GM19240 (cell line): ENCODE measurements at regions not wholly inside any gene's neighbourhood (a gene's known extent, or its start where the extent isn't known, plus 50 kb on each side); places are given as distances from the start of the nearest gene placed in this dataset.
"Not testable (repeated sequence)": the region's sequence is repeated elsewhere in the genome, so short reads cannot be mapped to it uniquely, and the experiment has no call there.

Experiments used
- DNase-seq: peaks from one replicate; pipeline ENCODE4 v3.0.0; 2011; ENCODE audit warnings: low spot score; ENCODE audit not compliant: insufficient read length

DNA sequence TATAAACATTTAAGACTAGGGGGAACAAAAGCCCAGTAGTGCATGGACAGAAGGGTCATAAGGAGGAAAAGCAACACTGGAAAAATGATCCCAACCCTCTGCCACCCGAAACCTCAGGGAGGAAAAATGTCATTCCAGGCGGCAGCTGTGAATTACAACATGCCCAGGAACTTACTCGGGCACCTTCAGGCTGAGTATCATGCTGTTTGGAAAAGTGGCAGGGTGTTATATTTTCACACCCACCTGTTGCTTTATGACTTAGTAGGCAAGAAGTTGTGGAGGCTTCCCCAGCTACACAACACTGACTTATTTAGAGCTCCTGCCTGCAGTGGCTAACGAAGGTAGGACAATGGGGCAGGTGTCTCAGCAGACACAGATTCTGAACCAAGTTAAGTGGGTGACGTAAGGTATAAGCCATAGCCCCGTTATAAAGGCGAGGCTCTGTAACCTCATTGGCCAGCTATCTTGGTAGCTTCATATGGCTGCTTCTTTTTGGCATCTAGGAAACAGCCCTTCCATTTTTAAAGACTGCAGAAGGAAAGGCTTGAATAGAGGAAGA lies 96.1 kb upstream of the IFNG-AS1 start:
- DNase-seq = no peak

DNA sequence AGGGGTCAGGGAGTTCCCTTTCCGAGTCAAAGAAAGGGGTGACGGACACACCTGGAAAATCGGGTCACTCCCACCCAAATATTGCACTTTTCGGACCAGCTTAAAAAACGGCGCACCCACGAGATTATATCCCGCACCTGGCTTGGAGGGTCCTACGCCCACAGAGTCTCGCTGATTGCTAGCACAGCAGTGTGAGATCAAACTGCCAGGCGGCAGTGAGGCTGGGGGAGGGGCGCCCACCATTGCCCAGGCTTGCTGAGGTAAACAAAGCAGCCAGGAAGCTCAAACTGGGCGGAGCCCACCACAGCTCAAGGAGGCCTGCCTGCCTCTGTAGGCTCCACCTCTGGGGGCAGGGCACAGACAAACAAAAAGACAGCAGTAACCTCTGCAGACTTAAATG lies 88.8 kb upstream of the IFNG-AS1 start:
- DNase-seq = not testable (repeated sequence)

DNA sequence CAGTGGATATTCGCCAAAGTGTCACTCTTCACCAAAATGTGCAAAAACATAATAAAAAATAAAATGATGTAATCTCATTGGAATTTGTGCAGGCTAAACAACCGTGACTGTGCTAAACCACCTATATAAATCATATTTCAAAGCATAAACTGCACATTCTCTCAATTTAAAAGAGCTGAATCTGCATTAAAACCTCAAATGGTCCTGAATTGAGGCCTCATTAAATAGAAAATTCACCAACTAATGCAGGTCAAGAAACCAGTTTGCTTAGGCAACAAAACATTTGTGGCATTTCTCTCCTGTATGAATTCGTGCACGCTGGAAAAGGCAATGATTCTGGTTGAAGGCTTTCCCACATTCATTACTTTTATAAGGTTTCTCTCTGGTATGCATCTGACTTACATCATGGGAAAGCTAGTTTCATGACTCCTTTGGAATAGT lies 80.1 kb upstream of the IFNG-AS1 start:
- DNase-seq = no peak

DNA sequence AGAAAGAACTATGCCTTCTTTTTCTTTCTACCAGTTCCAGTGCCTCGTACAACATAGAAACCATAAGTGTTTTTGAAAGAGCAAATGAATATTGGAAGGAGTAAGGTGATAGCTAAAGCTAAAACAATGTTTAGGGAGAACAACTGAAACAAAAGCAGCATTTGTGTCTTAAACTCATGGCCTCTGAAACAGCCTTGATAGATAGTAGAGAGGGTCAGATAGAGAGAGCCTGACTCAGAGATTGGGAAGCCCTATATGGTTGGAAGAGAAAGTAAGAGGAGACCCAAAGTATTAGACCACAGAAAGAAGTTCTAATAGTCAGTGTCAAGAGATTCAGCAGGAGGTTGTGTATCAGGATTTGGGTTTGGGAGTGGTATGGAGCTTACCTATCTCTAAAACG lies 79.6 kb upstream of the IFNG-AS1 start:
- DNase-seq = no peak

DNA sequence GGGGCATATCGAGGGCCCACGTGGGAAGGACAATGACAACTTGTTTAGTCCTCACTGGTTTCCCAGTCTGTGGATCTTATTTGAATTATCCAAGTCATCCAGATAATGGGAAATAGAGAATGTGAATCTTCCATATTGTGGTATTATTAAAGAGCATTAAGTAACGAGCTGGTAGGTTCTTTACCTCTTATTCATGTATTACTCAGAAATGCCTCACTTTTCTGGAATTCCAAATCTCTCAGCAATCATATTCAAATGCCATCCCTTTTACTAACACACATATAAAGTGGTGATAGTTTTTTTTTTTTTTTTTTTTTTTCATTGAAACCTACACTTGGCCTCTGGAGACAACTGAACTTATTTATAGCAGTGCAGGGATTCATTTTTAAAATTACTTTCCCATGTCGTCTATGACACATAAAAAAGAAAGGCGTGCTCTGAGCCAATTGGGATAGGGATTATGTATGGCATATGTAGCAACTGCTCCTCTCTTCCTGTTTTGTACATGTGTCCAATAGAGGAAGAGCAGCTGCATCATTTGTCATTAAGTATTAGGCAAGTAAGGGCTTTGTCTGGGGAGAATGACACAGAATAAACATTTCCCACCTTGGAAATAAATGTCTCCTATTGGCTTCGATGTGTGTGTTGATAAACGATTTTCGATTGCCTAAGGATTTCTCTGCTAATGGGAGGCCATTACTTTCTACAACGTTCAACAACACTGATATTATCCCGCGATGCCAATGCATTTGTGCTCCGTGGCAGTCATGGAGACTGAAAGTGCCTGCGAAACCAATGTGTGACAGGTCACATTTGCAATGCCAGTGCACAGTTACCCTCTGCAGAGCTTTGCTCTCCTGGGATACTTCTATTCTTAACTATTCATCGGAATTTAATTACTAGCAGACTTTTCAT lies 78.6 kb upstream of the IFNG-AS1 start:
- DNase-seq = no peak

GRCh38 chr12:67911275-67911600 lies 78.0 kb upstream of the IFNG-AS1 start:
- no peak for DNase-seq

- no peak for DNase-seq
Measured at GRCh38 chr12:67911789-67912188, 77.5 kb upstream of the IFNG-AS1 start.

DNA sequence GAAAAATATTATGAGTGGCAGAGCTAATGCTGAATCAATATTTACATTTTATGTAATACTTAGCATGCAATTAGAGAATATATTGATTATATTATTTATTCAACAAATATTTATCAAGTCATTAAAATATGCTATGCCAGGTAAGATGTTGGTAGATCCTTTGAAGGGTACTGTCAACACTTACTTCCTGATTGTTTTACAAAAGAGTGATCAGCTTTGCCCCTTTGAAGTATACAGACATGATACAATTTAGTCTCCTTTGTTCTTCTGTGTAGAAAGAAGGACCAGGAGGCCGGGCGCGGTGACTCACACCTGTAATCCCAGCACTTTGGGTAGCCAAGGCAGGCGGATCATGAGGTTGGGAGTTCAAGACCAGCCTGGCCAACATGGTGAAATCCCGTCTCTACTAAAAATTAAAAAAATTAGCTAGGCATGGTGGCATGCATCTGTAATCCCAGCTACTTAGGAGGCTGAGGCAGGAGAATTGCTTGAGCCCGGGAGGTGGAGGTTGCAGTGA lies 73.9 kb upstream of the IFNG-AS1 start:
- no peak for DNase-seq

DNA sequence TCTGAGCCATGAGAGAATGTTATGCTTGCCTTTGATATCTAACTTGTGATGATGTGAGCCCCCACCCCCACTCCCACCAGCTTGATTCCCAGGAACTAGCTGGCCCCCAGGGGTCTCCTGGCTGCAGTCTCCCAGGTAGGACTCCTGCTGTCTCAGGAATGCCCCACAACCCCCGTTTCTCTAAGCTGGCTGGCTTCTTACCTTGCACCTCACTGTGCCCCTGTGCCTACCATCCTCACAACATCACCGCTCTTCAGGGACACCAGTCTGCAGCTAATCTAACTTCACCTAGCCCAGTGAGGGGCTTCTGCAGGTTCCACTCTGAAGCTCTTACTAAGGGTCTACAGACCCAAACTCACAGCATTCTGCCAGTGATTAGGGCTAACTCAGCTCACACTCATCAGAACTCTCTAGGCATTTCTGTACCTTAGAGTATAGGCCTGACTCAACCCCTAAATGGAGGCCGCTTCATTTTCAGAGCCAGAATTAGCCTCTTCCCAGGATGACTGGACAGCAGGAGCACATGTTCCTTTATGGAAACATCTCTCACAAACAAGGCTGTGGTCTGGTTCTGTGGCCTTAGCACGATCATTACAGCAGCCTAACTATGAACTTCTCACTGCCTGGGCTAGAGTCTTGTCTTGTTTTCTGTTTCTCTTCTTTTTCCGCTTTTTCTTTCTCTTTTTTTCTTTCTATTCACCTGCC lies 72.8 kb upstream of the IFNG-AS1 start:
- DNase-seq = no peak

GRCh38 chr12:67917811-67918210 lies 71.4 kb upstream of the IFNG-AS1 start:
- no peak for DNase-seq

DNA sequence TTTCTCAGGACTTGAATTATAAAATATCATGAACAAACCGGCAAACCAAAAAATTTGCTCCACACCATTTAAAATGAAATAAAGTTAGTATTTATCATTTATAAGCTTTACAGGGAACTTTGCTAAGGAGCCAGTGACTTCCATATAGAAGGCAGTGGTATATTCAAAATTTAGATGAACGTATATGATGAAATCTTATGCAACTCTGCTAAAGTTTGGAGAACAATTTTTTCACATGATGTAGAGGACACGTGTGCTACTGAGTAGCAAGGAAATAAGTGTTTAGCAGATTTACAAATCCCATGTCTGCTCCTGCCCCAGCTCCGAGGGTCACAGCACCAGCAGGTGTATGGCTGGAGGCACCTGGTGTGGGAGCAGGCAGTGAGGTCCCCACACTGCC lies 70.8 kb upstream of the IFNG-AS1 start:
- no peak for DNase-seq

DNA sequence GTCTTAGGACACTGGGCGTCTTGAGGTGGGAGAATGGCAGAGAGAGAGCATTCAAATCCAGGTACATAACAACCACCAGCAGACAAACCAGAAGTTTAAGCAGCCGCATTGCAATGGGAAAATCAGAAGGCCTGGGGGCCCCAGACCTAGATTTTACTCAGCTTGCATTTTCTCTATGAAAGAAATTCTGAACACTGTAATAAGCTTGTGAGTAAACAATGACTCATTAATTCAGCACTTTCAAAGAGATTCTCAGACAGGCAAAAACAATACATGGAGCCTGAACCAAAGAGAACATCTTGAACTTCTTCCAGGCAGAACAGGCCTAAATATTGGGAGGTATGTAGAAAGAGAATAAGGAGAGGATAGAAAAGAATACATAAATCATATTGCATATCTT lies 69.8 kb upstream of the IFNG-AS1 start:
- DNase-seq = no peak

DNA sequence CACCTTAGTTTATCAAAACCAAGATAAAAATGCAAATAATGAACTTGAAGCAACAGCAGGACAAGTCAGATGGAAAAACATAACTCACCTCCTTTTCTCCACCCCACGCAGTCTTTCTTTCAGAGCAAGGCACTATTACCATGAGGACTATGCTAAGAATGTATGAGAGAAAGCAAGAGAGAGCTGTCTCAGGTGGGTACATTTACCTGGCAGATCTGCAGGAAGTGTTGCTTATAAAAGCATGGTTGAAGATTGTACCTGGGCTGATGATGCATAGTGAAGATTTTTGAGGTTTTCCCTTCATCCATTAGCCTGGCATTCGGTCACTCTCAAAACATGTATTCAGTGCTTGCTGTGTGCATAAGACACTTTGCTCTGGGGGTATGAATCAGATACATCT lies 68.8 kb upstream of the IFNG-AS1 start:
- DNase-seq = no peak

- DNase-seq = no peak
Measured at GRCh38 chr12:67921286-67921685, 68.0 kb upstream of the IFNG-AS1 start.

DNA sequence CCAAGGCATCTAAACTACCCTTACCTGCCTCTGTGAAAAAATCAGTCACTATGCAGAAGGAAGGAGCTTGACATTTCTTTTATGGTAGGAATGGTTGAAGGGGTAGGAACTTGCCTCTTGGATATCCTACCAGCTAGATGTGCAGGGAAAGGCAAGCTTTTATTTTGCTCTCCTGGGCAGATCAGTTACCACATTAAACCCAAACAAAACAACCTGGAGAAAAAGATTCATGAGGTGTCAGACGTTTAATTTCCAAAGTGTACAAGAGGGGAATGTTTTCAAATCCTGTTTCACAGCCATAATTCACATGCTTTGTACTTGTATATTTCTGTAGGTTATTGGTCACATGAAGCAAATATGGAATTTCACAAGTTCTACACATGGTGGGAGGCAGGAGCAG lies 67.0 kb upstream of the IFNG-AS1 start:
- DNase-seq = no peak

DNA sequence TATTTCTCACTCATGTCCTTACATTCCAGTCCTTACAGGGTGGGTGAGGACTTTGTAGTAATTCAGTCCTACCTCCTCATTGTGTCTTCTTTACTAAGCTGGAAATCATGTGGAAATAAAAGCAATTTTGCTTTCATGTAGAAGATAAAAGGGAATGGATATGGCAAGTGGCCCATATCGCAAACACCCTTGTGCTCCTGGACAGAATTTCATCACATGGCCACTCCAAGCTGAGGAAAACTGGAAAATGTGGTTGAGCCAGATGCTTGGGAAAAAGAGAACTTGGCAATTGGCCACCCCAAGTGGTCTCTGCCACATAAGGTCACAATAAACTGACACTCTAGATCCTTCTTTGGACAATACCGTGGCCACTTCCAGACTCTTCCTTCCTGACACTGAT lies 64.2 kb upstream of the IFNG-AS1 start:
- no peak for DNase-seq

GRCh38 chr12:67925552-67925951 lies 63.7 kb upstream of the IFNG-AS1 start:
- DNase-seq = no peak

DNA sequence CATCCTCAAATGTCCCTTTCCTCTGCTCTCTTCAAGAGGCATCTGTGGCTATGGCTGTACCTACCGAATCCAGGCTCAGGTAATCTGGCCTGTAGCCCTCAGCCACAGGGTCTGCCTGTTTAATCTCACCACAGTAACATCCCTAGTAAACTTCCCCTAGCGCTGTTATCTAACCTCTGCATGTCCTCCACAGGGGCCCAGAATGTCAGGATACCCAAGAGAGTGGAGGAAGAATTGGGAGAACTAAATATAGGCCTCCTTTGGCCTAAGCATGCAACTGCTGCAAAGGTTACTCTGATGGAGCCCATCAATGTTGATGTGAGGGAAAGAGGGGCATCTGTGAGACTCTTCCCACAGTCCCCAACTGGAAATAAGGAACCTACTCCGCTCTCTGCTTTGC lies 63.2 kb upstream of the IFNG-AS1 start:
- no peak for DNase-seq

DNA sequence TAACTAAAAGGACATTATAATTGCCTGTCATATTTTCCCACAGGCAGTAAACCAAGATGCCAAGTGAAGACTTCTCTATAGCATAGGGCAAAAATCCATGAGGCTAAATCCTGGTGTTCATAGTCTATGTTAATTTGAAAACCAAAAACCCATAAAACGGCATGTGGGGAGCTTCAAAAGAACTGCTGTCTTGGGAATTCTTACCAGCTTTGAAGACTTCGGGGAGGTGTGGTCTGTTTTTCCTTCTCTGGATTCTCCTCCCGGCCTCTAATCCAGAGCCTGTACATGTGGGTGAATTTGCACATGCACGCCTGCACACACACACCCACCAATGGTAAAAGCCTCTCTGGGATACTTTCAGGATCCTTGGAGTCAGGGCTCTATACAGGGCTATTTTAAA lies 61.9 kb upstream of the IFNG-AS1 start:
- DNase-seq = no peak

GRCh38 chr12:67927815-67928214 lies 61.4 kb upstream of the IFNG-AS1 start:
- no peak for DNase-seq

DNA sequence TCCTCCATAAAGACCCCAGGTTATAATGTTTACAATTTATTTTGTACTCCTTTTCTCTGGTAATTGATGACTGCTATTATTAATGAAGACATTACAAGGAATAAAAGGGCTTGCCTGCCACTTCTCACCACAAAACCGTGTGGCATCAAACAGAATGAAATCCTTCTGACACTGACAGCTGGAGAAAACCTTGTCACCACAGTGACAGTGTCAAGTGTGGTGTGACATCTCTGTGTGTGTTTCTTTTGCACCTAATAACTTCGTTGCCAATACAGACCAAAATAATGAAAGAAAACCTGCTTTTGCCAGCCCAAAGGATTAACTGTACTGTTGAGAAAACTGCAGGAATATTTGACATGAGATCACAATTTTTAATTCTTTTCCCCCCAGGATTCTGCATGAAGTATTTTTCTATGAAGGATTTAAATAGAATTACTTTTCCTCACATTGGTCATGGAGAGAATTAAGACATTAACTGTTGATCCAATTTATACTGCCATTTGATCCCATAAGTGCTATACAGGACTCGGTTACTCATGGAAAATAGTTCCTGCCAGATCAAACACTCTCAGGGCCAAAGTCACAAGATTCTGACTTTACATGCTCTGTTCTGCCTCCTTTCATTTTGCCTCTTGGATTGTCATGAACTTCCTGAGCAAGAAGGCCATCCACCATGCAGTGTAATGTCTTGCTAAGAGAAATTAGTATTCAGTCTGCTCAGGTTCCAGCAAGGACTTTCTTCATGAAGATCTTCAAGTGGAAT lies 60.4 kb upstream of the IFNG-AS1 start:
- no peak for DNase-seq

- DNase-seq = no peak
Measured at GRCh38 chr12:67929384-67929772, 59.9 kb upstream of the IFNG-AS1 start.
